Activated naive CD8-positive, alpha-beta T cell treated with anti-CD3 and anti-CD28 coated beads, Interleukin-2, amount 50 U/mL, for 24 hours (primary cell): ENCODE measurements at regions not wholly inside any gene's neighbourhood (a gene's known extent, or its start where the extent isn't known, plus 50 kb on each side); places are given as distances from the start of the nearest gene placed in this dataset.

Experiments
- ATAC-seq: fragments of 150-1000 bp; cut with Tn5 transposase; one replicate; pipeline ENCODE4 v1.10.0; 2021
- DNase-seq: peaks from one replicate; pipeline ENCODE4 v3.0.0; 2021
- H3K27ac Mint-ChIP-seq: one replicate; pipeline ENCODE4 v1.8.0; 2021; ENCODE audit warnings: mild to moderate bottlenecking, mixed read lengths
- H3K27me3 Mint-ChIP-seq: one replicate; pipeline ENCODE4 v1.8.0; 2021; ENCODE audit warnings: mixed read lengths
- H3K36me3 Mint-ChIP-seq: one replicate; pipeline ENCODE4 v1.8.0; 2021; ENCODE audit warnings: low read depth, mixed read lengths
- H3K4me1 Mint-ChIP-seq: one replicate; pipeline ENCODE4 v1.8.0; 2021; ENCODE audit warnings: mixed read lengths
- H3K4me3 Mint-ChIP-seq: one replicate; pipeline ENCODE4 v1.8.0; 2021; ENCODE audit warnings: mild to moderate bottlenecking, moderate library complexity, mixed read lengths
- H3K9me3 Mint-ChIP-seq: one replicate; pipeline ENCODE4 v1.8.0; 2021; ENCODE audit warnings: mixed read lengths

DNA sequence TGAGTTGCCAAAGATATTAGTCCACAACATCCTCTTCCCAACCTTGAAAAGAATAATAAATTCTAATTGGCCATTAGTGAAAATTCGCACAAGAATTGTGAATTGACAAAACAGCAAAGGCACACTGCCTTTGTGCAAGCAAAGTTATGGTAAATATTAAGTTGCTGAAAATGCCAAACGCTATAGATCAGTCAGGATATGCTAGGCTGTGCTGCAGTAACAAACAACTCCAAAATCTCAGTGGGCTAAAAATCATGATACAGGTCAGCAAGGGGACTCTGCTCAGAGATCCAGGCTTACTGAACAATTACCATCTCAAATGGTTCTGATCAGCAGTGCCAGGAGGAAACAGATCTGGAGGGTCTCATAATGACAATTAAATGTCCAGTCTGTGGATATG lies 238.0 kb upstream of the IGF1R start:
- Mint-ChIP-seq H3K27me3 (no peaks in the 10 kb centered on the region), H3K4me3 (no peak overlapping the region), H3K4me1 (no peaks in the 10 kb centered on the region), H3K9me3 (no peaks in the 10 kb centered on the region), H3K36me3 (no peaks in the 10 kb centered on the region), H3K27ac (no peak overlapping the region)
- no peak for DNase-seq
- ATAC-seq, result no peak

- H3K4me1 Mint-ChIP-seq, result no peaks in the 10 kb centered on the region
- no peak for ATAC-seq
- no peak for DNase-seq
- H3K36me3 Mint-ChIP-seq, result no peaks in the 10 kb centered on the region
- H3K27ac Mint-ChIP-seq, result no peak overlapping the region
- H3K9me3 Mint-ChIP-seq, result no peaks in the 10 kb centered on the region
- H3K27me3 Mint-ChIP-seq, result peaks cover 4% of the 10 kb centered on the region
- H3K4me3 Mint-ChIP-seq, result no peak overlapping the region
Measured at GRCh38 chr15:98412852-98413251, 235.5 kb upstream of the IGF1R start.

DNA sequence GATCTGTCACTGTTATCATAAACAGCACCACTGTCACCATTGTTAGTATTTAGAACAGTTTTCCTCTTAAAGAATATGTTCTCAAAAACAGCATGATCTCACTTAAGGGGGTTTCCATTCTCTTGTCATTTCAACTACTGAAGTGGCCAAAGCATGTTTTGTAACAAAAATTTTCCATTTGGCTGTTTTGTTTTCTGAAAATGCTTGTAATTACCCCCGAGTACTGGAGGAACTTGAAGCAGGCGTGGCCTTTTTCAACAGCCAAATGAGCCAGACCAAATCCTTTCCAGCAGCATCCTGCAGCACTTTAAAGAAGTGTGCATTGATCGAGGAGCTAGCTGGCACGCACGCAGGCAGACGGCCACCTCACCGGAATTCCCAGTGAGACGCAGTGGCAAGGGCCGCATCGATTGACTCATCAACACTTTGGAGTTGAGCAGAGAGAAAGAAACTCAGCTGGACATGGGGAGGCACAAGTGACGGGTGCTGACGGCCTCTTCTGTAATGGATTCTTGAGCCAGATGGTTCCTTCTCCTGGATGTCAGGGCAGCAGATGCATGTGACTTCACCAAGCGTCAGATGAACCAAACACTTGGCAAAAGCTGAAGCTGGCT lies 234.3 kb upstream of the IGF1R start:
- H3K4me1 Mint-ChIP-seq, result no peaks in the 10 kb centered on the region
- H3K27ac Mint-ChIP-seq, result no peak overlapping the region
- H3K36me3 Mint-ChIP-seq, result no peaks in the 10 kb centered on the region
- no peak overlapping the region for H3K4me3 Mint-ChIP-seq
- no peaks in the 10 kb centered on the region for H3K9me3 Mint-ChIP-seq
- ATAC-seq (no peak), DNase-seq (no peak)
- peaks cover 9% of the 10 kb centered on the region for H3K27me3 Mint-ChIP-seq

- Mint-ChIP-seq H3K4me1 (no peaks in the 10 kb centered on the region), H3K9me3 (no peaks in the 10 kb centered on the region), H3K27ac (no peak overlapping the region), H3K4me3 (no peak overlapping the region), H3K36me3 (no peaks in the 10 kb centered on the region), H3K27me3 (peaks cover 18% of the 10 kb centered on the region)
- ATAC-seq (no peak), DNase-seq (no peak)
Measured at GRCh38 chr15:98416222-98416855, 232.0 kb upstream of the IGF1R start.

- H3K27ac Mint-ChIP-seq, result no peak overlapping the region
- ATAC-seq (no peak), DNase-seq (no peak)
- H3K36me3 Mint-ChIP-seq, result no peaks in the 10 kb centered on the region
- H3K4me1 Mint-ChIP-seq, result no peaks in the 10 kb centered on the region
- H3K27me3 Mint-ChIP-seq, result peaks cover 20% of the 10 kb centered on the region
- no peaks in the 10 kb centered on the region for H3K9me3 Mint-ChIP-seq
- no peak overlapping the region for H3K4me3 Mint-ChIP-seq
Measured at GRCh38 chr15:98417346-98417745, 231.0 kb upstream of the IGF1R start.

- peaks cover 28% of the 10 kb centered on the region for H3K27me3 Mint-ChIP-seq
- H3K4me1 Mint-ChIP-seq, result no peaks in the 10 kb centered on the region
- DNase-seq (no peak), ATAC-seq (no peak)
- no peaks in the 10 kb centered on the region for H3K36me3 Mint-ChIP-seq
- H3K4me3 Mint-ChIP-seq, result no peak overlapping the region
- H3K27ac Mint-ChIP-seq, result no peak overlapping the region
- no peaks in the 10 kb centered on the region for H3K9me3 Mint-ChIP-seq
Measured at GRCh38 chr15:98418122-98418521, 230.2 kb upstream of the IGF1R start.

DNA sequence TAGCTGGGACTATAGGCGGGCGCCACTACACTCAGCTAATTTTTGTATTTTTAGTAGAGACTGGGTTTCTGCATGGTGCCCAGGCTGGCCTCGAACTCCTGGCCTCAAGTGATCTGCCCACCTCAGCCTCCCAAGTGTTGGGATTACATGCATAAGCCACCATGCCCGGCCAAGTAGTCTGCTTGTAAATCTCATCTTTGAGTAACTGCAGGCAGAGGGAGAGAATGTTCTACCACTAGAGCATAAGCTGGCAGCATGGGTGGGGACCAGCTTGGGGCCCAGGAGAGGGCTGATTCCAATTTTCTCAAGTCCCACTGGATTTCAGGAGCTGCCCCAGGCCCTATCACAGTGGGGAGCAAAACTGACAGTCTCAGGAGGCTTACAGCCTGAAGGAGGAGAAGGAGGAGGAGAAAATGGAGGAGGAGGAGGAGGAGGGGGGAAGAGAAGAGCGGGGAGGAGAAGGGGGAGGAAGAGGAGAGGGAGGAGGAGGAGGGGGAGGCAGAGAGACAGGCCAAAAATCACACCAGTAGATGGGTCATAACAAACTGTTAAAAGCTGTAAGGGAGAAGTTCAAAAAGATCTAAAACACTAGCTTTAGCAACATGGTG lies 229.1 kb upstream of the IGF1R start:
- H3K27ac Mint-ChIP-seq, result no peak overlapping the region

GRCh38 chr15:98420837-98421236 lies 227.5 kb upstream of the IGF1R start:
- ATAC-seq, result no peak
- Mint-ChIP-seq H3K36me3 (no peaks in the 10 kb centered on the region), H3K4me3 (no peak overlapping the region), H3K4me1 (no peaks in the 10 kb centered on the region), H3K9me3 (no peaks in the 10 kb centered on the region), H3K27ac (no peak overlapping the region), H3K27me3 (peaks cover 36% of the 10 kb centered on the region)
- no peak for DNase-seq

More for the DNA sequence above, 229.1 kb upstream of the IGF1R start:
- H3K4me3 Mint-ChIP-seq, result no peak overlapping the region
- no peak for ATAC-seq
- peaks cover 28% of the 10 kb centered on the region for H3K27me3 Mint-ChIP-seq
- H3K36me3 Mint-ChIP-seq, result no peaks in the 10 kb centered on the region
- no peaks in the 10 kb centered on the region for H3K9me3 Mint-ChIP-seq
- no peak for DNase-seq
- no peaks in the 10 kb centered on the region for H3K4me1 Mint-ChIP-seq

DNA sequence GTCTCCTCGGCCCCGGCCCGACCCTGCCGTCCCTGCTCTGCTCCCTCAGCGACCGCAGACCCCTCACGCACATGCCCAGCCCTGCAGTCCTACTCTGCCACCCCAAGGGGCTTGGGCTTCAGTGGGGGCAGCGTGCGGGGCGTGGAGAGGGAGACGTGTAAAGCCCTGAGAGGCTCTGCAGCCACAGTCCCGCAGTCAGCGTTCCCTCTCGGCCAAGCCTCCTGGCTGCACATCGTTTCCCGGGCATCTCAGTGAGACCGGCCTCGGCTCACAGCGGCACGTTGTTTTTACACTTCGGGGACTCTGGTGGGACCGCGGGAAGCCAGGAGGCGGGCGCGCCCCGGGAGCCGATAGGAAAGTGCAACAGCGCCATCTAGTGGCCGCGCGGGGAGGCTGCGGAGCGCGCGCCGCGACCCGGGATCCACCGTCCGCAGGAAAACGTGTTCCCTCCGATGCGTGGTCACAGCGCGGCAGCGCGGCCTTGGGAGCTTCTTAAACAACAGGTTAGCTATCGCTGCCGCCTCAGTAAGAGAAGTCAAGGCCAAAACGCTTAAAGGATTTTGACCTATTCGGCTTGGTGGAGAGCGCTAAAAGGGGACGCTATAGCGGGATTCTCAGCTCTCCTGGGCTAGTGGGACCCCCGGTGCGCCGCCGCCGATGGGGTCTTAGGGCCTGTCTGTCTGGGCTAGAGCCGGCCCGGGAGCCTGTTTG lies 226.8 kb upstream of the IGF1R start:
- no peak overlapping the region for H3K27ac Mint-ChIP-seq
- no peaks in the 10 kb centered on the region for H3K9me3 Mint-ChIP-seq
- no peaks in the 10 kb centered on the region for H3K36me3 Mint-ChIP-seq
- H3K4me1 Mint-ChIP-seq, result no peaks in the 10 kb centered on the region
- peak; percentile 41 for ATAC-seq
- no peak overlapping the region for H3K4me3 Mint-ChIP-seq
- peaks cover 36% of the 10 kb centered on the region for H3K27me3 Mint-ChIP-seq
- peak; percentile 77 for DNase-seq

DNA sequence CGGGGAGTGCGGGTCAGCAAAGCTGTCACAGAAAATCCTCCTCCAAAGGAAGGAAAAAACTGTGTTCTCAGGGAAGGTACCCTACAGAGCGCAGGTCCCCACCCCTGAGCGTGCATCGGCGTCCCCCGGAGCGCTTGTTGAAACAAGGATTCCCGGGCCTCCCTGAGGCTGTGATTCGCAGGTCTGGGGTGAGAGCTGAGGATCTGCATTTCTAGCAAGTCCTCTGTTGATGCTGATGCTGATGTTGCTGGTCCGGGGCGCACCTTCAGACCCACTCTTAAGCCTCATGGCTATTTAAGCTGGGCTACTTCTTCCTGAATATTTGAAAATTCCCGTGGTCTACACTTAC lies 226.2 kb upstream of the IGF1R start:
- H3K4me3 Mint-ChIP-seq, result no peak overlapping the region
- H3K4me1 Mint-ChIP-seq, result no peaks in the 10 kb centered on the region
- DNase-seq (no peak), ATAC-seq (peak; percentile 14)
- no peaks in the 10 kb centered on the region for H3K36me3 Mint-ChIP-seq
- peaks cover 35% of the 10 kb centered on the region for H3K27me3 Mint-ChIP-seq
- H3K27ac Mint-ChIP-seq, result no peak overlapping the region
- no peaks in the 10 kb centered on the region for H3K9me3 Mint-ChIP-seq

- no peak for DNase-seq
- Mint-ChIP-seq H3K4me1 (no peaks in the 10 kb centered on the region), H3K36me3 (no peaks in the 10 kb centered on the region), H3K9me3 (no peaks in the 10 kb centered on the region), H3K27me3 (peaks cover 53% of the 10 kb centered on the region), H3K27ac (no peak overlapping the region), H3K4me3 (no peak overlapping the region)
- ATAC-seq, result no peak
Measured at GRCh38 chr15:98425173-98425572, 223.2 kb upstream of the IGF1R start.

GRCh38 chr15:98427321-98427720 lies 221.0 kb upstream of the IGF1R start:
- H3K27ac Mint-ChIP-seq, result no peak overlapping the region
- DNase-seq, result no peak

GRCh38 chr15:98428253-98428989 lies 219.9 kb upstream of the IGF1R start:
- no peaks in the 10 kb centered on the region for H3K4me1 Mint-ChIP-seq
- no peak overlapping the region for H3K27ac Mint-ChIP-seq
- H3K9me3 Mint-ChIP-seq, result no peaks in the 10 kb centered on the region
- ATAC-seq (peak; percentile 69), DNase-seq (peak; percentile 76)
- H3K36me3 Mint-ChIP-seq, result no peaks in the 10 kb centered on the region
- H3K27me3 Mint-ChIP-seq, result peaks cover 50% of the 10 kb centered on the region
- H3K4me3 Mint-ChIP-seq, result peak overlapping the region; percentile 59

More at GRCh38 chr15:98427321-98427720, 221.0 kb upstream of the IGF1R start:
- Mint-ChIP-seq H3K27me3 (peaks cover 58% of the 10 kb centered on the region), H3K4me1 (no peaks in the 10 kb centered on the region), H3K36me3 (no peaks in the 10 kb centered on the region), H3K9me3 (no peaks in the 10 kb centered on the region), H3K4me3 (no peak overlapping the region)
- no peak for ATAC-seq

DNA sequence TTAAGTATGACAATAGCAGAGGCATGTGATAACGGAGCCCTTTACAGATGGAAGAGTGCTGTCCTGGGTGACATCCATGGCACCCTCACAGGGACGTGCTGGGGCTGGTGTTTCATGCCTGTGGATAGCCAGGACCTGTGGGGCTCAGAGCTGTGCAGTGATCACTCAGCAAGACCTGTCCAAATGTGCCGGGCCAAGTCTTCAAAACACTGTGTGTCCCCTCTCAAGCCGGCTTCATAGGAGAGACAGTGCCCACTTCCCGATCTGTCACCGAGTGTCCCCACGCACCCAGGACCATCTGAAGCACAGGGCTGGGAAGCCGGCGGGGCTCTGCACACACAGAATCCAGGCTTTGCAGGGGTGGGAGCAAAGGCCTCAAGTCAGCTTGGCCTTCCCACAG lies 217.2 kb upstream of the IGF1R start:
- no peak for ATAC-seq
- no peaks in the 10 kb centered on the region for H3K9me3 Mint-ChIP-seq
- peaks cover 42% of the 10 kb centered on the region for H3K27me3 Mint-ChIP-seq
- no peaks in the 10 kb centered on the region for H3K36me3 Mint-ChIP-seq
- no peak overlapping the region for H3K4me3 Mint-ChIP-seq
- no peaks in the 10 kb centered on the region for H3K4me1 Mint-ChIP-seq
- H3K27ac Mint-ChIP-seq, result no peak overlapping the region
- DNase-seq, result no peak
